ENCODE measurements at regions not wholly inside any gene's neighbourhood (a gene's known extent, or its start where the extent isn't known, plus 50 kb on each side); places are given as distances from the start of the nearest gene placed in this dataset.

- no peaks in the 10 kb centered on the region for H3K4me1 ChIP-seq (ENCODE audit: insufficient read depth, low read length, poor library complexity, severe bottlenecking)
- no peak overlapping the region for H3K9ac ChIP-seq (ENCODE audit: low read depth, low read length, poor library complexity, severe bottlenecking)
- H3K4me2 ChIP-seq (ENCODE audit: low read depth, low read length, poor library complexity, severe bottlenecking): no peak overlapping the region
- no peak overlapping the region for H3K4me3 ChIP-seq (ENCODE audit: low read length, poor library complexity, severe bottlenecking)
- no peaks in the 10 kb centered on the region for H4K20me1 ChIP-seq (ENCODE audit: insufficient read depth, low read length, poor library complexity, severe bottlenecking)
- no peaks in the 10 kb centered on the region for H3K36me3 ChIP-seq (ENCODE audit: insufficient read depth, low read length)
- no peaks in the 10 kb centered on the region for H3K79me2 ChIP-seq (ENCODE audit: insufficient read depth, low read length)
- H3K9me2 ChIP-seq (replicated peaks; ENCODE audit: low read depth, low read length): no peaks in the 10 kb centered on the region
- H3K9me3 ChIP-seq (ENCODE audit: insufficient read depth, low read depth, low read length): no peaks in the 10 kb centered on the region
- no peak for TF ChIP-seq EZH2phosphoT487 (IDR thresholded peaks at IDR 0.05; ENCODE audit: borderline replicate concordance)
- no peak for TF ChIP-seq CTCF (conservative IDR thresholded peaks at IDR 0.05; ENCODE audit: low read length)
- H3F3A ChIP-seq (ENCODE audit: low read depth): no peaks in the 10 kb centered on the region
- no peaks in the 10 kb centered on the region for H3K27me3 ChIP-seq (ENCODE audit: insufficient read depth, low read length, poor library complexity, severe bottlenecking)
- H2AFZ ChIP-seq (ENCODE audit: low read length): no peak overlapping the region
Observed at GRCh38 chr13:71278512-71278911, 588.5 kb downstream of the DACH1 start.

GRCh38 chr13:71274923-71275608, 591.9 kb downstream of the DACH1 start:
- Histone ChIP-seq H3K36me3 (ENCODE audit: insufficient read depth, low read length) (no peaks in the 10 kb centered on the region), H3F3A (ENCODE audit: low read depth) (no peaks in the 10 kb centered on the region), H3K27me3 (ENCODE audit: insufficient read depth, low read length, poor library complexity, severe bottlenecking) (no peaks in the 10 kb centered on the region), H3K9me3 (ENCODE audit: insufficient read depth, low read depth, low read length) (no peaks in the 10 kb centered on the region), H3K9ac (ENCODE audit: low read depth, low read length, poor library complexity, severe bottlenecking) (no peak overlapping the region), H3K4me2 (ENCODE audit: low read depth, low read length, poor library complexity, severe bottlenecking) (no peak overlapping the region), H2AFZ (ENCODE audit: low read length) (no peak overlapping the region), H3K4me3 (ENCODE audit: low read length, poor library complexity, severe bottlenecking) (no peak overlapping the region), H3K4me1 (ENCODE audit: insufficient read depth, low read length, poor library complexity, severe bottlenecking) (no peaks in the 10 kb centered on the region), H3K79me2 (ENCODE audit: insufficient read depth, low read length) (no peaks in the 10 kb centered on the region), H3K9me2 (replicated peaks; ENCODE audit: low read depth, low read length) (no peaks in the 10 kb centered on the region), H4K20me1 (ENCODE audit: insufficient read depth, low read length, poor library complexity, severe bottlenecking) (no peaks in the 10 kb centered on the region)
- TF ChIP-seq EZH2phosphoT487 (IDR thresholded peaks at IDR 0.05; ENCODE audit: borderline replicate concordance) (no peak), CTCF (conservative IDR thresholded peaks at IDR 0.05; ENCODE audit: low read length) (no peak)

GRCh38 chr13:71261256-71261655, 605.7 kb downstream of the DACH1 start:
- H3K27me3 ChIP-seq (ENCODE audit: insufficient read depth, low read length, poor library complexity, severe bottlenecking): no peaks in the 10 kb centered on the region
- H2AFZ ChIP-seq (ENCODE audit: low read length): no peak overlapping the region
- H3K4me1 ChIP-seq (ENCODE audit: insufficient read depth, low read length, poor library complexity, severe bottlenecking): no peaks in the 10 kb centered on the region
- H3K4me2 ChIP-seq (ENCODE audit: low read depth, low read length, poor library complexity, severe bottlenecking): no peak overlapping the region
- no peaks in the 10 kb centered on the region for H3K79me2 ChIP-seq (ENCODE audit: insufficient read depth, low read length)
- TF ChIP-seq CTCF (conservative IDR thresholded peaks at IDR 0.05; ENCODE audit: low read length): no peak
- no peak for TF ChIP-seq EZH2phosphoT487 (IDR thresholded peaks at IDR 0.05; ENCODE audit: borderline replicate concordance)
- no peaks in the 10 kb centered on the region for H3F3A ChIP-seq (ENCODE audit: low read depth)
- H4K20me1 ChIP-seq (ENCODE audit: insufficient read depth, low read length, poor library complexity, severe bottlenecking): no peaks in the 10 kb centered on the region
- H3K36me3 ChIP-seq (ENCODE audit: insufficient read depth, low read length): no peaks in the 10 kb centered on the region
- no peak overlapping the region for H3K9ac ChIP-seq (ENCODE audit: low read depth, low read length, poor library complexity, severe bottlenecking)
- no peaks in the 10 kb centered on the region for H3K9me3 ChIP-seq (ENCODE audit: insufficient read depth, low read depth, low read length)
- H3K9me2 ChIP-seq (replicated peaks; ENCODE audit: low read depth, low read length): no peaks in the 10 kb centered on the region
- H3K4me3 ChIP-seq (ENCODE audit: low read length, poor library complexity, severe bottlenecking): no peak overlapping the region

Data from Loucy (cell line).